ENCODE measurements at regions not wholly inside any gene's neighbourhood (a gene's known extent, or its start where the extent isn't known, plus 50 kb on each side); places are given as distances from the start of the nearest gene placed in this dataset.

DNA sequence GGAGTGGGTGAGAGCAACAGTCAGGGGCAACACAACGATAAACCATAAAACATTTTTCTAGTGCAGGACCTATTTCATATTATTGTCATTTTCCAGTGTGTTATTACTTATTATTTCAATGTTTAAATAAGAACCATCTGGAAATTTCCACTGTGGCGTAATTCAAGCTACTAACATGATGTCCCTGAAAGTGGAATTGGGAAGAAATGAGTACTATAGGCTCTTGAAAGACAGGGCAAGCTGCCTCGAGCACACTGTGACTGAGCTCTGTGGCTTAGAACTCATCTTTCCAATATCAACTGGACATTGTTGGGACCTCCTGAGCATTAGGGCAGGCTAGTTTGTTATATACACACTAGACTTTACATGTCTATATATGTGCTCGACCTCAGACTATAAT, 182.9 kb upstream of the RIOK2 start:
- no peak for ATAC-seq
- TF ChIP-seq ZNF565 (CRISPR knock-in tag; conservative IDR thresholded peaks at IDR 0.05; ENCODE audit: low read depth): no peak
- no peak for TF ChIP-seq ARNTL (CRISPR knock-in tag; IDR thresholded peaks at IDR 0.05; ENCODE audit: borderline replicate concordance, low read depth)

DNA sequence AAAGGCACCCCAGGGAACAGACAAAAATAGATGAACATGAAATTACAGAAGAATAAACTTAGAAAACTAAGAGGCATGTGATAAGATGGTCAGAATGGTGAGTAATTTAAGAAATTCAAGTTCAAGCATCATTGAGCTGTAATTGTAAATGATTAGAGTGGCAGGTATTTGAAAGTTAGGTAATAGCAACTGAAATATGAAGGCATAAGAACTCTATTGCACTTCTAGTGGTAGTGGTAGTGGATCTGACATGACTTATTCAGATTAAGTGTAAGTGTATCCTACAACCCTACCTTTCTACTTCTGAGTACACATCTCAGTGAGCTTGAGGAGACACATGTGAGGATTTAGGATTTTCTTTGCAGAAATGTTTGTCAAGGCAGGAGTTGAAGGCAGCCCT, 192.9 kb upstream of the RIOK2 start:
- TF ChIP-seq ZFP3 (CRISPR knock-in tag; IDR thresholded peaks at IDR 0.05) (no peak), ZC3H10 (CRISPR knock-in tag; IDR thresholded peaks at IDR 0.05) (no peak), ZFP30 (CRISPR knock-in tag; IDR thresholded peaks at IDR 0.05) (no peak), RARB (CRISPR knock-in tag; IDR thresholded peaks at IDR 0.05) (no peak), OSR1 (CRISPR knock-in tag; IDR thresholded peaks at IDR 0.05) (no peak), BACH2 (CRISPR knock-in tag; IDR thresholded peaks at IDR 0.05; ENCODE audit: borderline replicate concordance) (no peak), TOX (CRISPR knock-in tag; IDR thresholded peaks at IDR 0.05; ENCODE audit: borderline replicate concordance) (no peak)
- TF ChIP-seq, protein P1, sequence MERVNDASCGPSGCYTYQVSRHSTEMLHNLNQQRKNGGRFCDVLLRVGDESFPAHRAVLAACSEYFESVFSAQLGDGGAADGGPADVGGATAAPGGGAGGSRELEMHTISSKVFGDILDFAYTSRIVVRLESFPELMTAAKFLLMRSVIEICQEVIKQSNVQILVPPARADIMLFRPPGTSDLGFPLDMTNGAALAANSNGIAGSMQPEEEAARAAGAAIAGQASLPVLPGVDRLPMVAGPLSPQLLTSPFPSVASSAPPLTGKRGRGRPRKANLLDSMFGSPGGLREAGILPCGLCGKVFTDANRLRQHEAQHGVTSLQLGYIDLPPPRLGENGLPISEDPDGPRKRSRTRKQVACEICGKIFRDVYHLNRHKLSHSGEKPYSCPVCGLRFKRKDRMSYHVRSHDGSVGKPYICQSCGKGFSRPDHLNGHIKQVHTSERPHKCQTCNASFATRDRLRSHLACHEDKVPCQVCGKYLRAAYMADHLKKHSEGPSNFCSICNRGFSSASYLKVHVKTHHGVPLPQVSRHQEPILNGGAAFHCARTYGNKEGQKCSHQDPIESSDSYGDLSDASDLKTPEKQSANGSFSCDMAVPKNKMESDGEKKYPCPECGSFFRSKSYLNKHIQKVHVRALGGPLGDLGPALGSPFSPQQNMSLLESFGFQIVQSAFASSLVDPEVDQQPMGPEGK (CRISPR knock-in tag; IDR thresholded peaks at IDR 0.05; ENCODE audit: borderline replicate concordance): no peak
- no peak for ATAC-seq

DNA sequence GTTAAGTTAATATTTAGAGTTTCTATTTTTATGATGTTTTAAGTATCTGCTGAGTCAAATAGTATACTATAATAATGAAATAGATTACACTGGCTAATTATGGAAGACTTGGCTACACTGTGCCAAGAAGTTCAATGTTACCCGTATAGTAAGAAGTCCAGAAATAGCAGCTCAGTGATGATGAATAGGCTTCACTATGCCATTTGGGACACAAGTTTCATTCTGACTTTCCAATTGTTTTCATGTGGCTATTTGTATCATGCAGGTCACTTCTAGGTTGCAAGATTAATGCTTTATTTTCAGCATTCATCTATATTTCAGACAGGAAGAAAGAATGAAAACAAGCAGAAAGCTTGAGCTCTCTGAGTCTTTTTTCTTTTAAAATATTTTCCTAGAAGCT, 194.5 kb upstream of the RIOK2 start:
- no peak for TF ChIP-seq ESRRG (CRISPR knock-in tag; IDR thresholded peaks at IDR 0.05)
- TF ChIP-seq, protein P2, sequence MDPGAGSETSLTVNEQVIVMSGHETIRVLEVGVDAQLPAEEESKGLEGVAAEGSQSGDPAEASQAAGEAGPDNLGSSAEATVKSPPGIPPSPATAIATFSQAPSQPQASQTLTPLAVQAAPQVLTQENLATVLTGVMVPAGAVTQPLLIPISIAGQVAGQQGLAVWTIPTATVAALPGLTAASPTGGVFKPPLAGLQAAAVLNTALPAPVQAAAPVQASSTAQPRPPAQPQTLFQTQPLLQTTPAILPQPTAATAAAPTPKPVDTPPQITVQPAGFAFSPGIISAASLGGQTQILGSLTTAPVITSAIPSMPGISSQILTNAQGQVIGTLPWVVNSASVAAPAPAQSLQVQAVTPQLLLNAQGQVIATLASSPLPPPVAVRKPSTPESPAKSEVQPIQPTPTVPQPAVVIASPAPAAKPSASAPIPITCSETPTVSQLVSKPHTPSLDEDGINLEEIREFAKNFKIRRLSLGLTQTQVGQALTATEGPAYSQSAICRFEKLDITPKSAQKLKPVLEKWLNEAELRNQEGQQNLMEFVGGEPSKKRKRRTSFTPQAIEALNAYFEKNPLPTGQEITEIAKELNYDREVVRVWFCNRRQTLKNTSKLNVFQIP (CRISPR knock-in tag; IDR thresholded peaks at IDR 0.05; ENCODE audit: borderline replicate concordance, low read depth): no peak
- TF ChIP-seq GLIS3 (CRISPR knock-in tag; IDR thresholded peaks at IDR 0.05): no peak
- TF ChIP-seq, protein P3, sequence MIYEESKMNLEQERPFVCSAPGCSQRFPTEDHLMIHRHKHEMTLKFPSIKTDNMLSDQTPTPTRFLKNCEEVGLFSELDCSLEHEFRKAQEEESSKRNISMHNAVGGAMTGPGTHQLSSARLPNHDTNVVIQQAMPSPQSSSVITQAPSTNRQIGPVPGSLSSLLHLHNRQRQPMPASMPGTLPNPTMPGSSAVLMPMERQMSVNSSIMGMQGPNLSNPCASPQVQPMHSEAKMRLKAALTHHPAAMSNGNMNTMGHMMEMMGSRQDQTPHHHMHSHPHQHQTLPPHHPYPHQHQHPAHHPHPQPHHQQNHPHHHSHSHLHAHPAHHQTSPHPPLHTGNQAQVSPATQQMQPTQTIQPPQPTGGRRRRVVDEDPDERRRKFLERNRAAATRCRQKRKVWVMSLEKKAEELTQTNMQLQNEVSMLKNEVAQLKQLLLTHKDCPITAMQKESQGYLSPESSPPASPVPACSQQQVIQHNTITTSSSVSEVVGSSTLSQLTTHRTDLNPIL (CRISPR knock-in tag; IDR thresholded peaks at IDR 0.05; ENCODE audit: low read depth): no peak
- TF ChIP-seq, protein P4, sequence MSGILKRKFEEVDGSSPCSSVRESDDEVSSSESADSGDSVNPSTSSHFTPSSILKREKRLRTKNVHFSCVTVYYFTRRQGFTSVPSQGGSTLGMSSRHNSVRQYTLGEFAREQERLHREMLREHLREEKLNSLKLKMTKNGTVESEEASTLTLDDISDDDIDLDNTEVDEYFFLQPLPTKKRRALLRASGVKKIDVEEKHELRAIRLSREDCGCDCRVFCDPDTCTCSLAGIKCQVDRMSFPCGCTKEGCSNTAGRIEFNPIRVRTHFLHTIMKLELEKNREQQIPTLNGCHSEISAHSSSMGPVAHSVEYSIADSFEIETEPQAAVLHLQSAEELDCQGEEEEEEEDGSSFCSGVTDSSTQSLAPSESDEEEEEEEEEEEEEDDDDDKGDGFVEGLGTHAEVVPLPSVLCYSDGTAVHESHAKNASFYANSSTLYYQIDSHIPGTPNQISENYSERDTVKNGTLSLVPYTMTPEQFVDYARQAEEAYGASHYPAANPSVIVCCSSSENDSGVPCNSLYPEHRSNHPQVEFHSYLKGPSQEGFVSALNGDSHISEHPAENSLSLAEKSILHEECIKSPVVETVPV (CRISPR knock-in tag; IDR thresholded peaks at IDR 0.05): no peak
- no peak for TF ChIP-seq CSDC2 (CRISPR knock-in tag; IDR thresholded peaks at IDR 0.05)
- TF ChIP-seq ZFP30 (CRISPR knock-in tag; IDR thresholded peaks at IDR 0.05): no peak
- TF ChIP-seq OSR1 (CRISPR knock-in tag; IDR thresholded peaks at IDR 0.05): no peak
- no peak for TF ChIP-seq ZNF70 (CRISPR knock-in tag; IDR thresholded peaks at IDR 0.05)
- no peak for TF ChIP-seq RARB (CRISPR knock-in tag; IDR thresholded peaks at IDR 0.05)
- TF ChIP-seq, protein P1 (CRISPR knock-in tag; IDR thresholded peaks at IDR 0.05; ENCODE audit: borderline replicate concordance): no peak
- no peak for TF ChIP-seq ZNF565 (CRISPR knock-in tag; conservative IDR thresholded peaks at IDR 0.05; ENCODE audit: low read depth)
- ATAC-seq: no peak

DNA sequence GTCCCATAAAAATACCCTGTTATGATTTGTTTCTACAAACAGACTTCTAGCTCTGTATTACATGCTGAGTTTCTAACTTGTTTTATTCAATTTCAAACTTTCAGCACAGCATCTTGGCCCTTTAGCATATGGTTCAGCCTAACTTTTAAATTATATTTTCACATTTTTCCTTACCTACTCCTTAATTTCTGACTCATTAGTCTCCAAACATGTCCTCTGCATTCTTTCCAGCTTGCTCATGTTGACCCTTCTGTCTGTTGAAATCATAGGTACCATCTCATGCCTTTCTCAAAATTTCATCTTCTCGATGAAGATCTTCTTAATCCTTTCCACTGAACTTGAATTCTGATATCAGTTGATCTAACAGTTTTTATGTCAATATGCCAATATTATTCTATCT, 200.9 kb upstream of the RIOK2 start:
- no peak for ATAC-seq
- TF ChIP-seq ZC3H10 (CRISPR knock-in tag; IDR thresholded peaks at IDR 0.05): no peak
- TF ChIP-seq ESRRG (CRISPR knock-in tag; IDR thresholded peaks at IDR 0.05): no peak
- TF ChIP-seq TCF4 (CRISPR knock-in tag; IDR thresholded peaks at IDR 0.05; ENCODE audit: borderline replicate concordance): no peak
- TF ChIP-seq, protein P1 (CRISPR knock-in tag; IDR thresholded peaks at IDR 0.05; ENCODE audit: borderline replicate concordance): no peak
- TF ChIP-seq ARNTL (CRISPR knock-in tag; IDR thresholded peaks at IDR 0.05; ENCODE audit: borderline replicate concordance, low read depth): no peak
- TF ChIP-seq GLIS3 (CRISPR knock-in tag; IDR thresholded peaks at IDR 0.05): no peak
- TF ChIP-seq, protein P4 (CRISPR knock-in tag; IDR thresholded peaks at IDR 0.05): no peak
- TF ChIP-seq TOX (CRISPR knock-in tag; IDR thresholded peaks at IDR 0.05; ENCODE audit: borderline replicate concordance): no peak
- no peak for TF ChIP-seq OSR1 (CRISPR knock-in tag; IDR thresholded peaks at IDR 0.05)
- TF ChIP-seq ZNF8 (CRISPR knock-in tag; IDR thresholded peaks at IDR 0.05): no peak
- TF ChIP-seq RARB (CRISPR knock-in tag; IDR thresholded peaks at IDR 0.05): no peak
- no peak for TF ChIP-seq PPARA (CRISPR knock-in tag; IDR thresholded peaks at IDR 0.05; ENCODE audit: borderline replicate concordance)
- no peak for TF ChIP-seq ZNF565 (CRISPR knock-in tag; conservative IDR thresholded peaks at IDR 0.05; ENCODE audit: low read depth)
- no peak for TF ChIP-seq ZFP30 (CRISPR knock-in tag; IDR thresholded peaks at IDR 0.05)
- no peak for TF ChIP-seq ZFP3 (CRISPR knock-in tag; IDR thresholded peaks at IDR 0.05)
- TF ChIP-seq BACH2 (CRISPR knock-in tag; IDR thresholded peaks at IDR 0.05; ENCODE audit: borderline replicate concordance): no peak
- no peak for TF ChIP-seq SNAI2 (CRISPR knock-in tag; IDR thresholded peaks at IDR 0.05)
